Psoas muscle (tissue), 7 donors: ENCODE measurements at regions not wholly inside any gene's neighbourhood (a gene's known extent, or its start where the extent isn't known, plus 50 kb on each side); places are given as distances from the start of the nearest gene placed in this dataset.

Experiments used
- ATAC-seq, 4 donors: fragments of 200-7000 bp; cut with Tn5 transposase; one replicate each; pipeline ENCODE4 v1.9.1; 2020; ENCODE audit warnings: moderate library complexity in 3 of 4, mild to moderate bottlenecking in 2 of 4
- DNase-seq, 2 donors: peaks; one replicate each; pipeline ENCODE4 v3.0.0-alpha.2; 2020
- H3K27ac ChIP-seq: fragments of 200-600 bp; one replicate; pipeline ENCODE4 v1.8.0; 2022
- H3K27me3 ChIP-seq, 3 donors: fragments of 200-600 bp in 1 of 3; one replicate each; pipeline versions ENCODE4 v1.6.1 to v1.8.0; 2013 to 2022; ENCODE audit warnings: low read length in 2 of 3, mild to moderate bottlenecking in 2 of 3, moderate library complexity in 1 of 3; ENCODE audit not compliant: insufficient read depth in 3 of 3
- H3K36me3 ChIP-seq, 2 donors: fragments of 200-600 bp in 1 of 2; one replicate each; pipeline versions ENCODE4 v1.6.1 to v1.8.0; 2013 to 2022; ENCODE audit warnings: low read depth in 1 of 2, mild to moderate bottlenecking in 1 of 2, moderate library complexity in 1 of 2; ENCODE audit not compliant: insufficient read depth in 1 of 2
- H3K4me1 ChIP-seq: fragments of 200-600 bp; one replicate; pipeline ENCODE4 v1.8.0; 2022
- H3K4me3 ChIP-seq: fragments of 200-600 bp; one replicate; pipeline ENCODE4 v1.8.0; 2022; ENCODE audit warnings: mild to moderate bottlenecking
- H3K9me3 ChIP-seq: fragments of 200-600 bp; one replicate; pipeline ENCODE4 v1.8.0; 2022
- CTCF ChIP-seq: fragments of 200-600 bp; IDR thresholded peaks from one replicate; pipeline ENCODE4 v1.8.0; 2022; ENCODE audit warnings: antibody characterized with exemption
- WGBS, 3 donors: extraction: QIAGEN DNeasy Blood & Tissue Kit; methylation state at CpG; one replicate each; pipeline versions ENCODE4 v1.1.6 to v1.1.7; 2013; 5-methylcytosine and 5-hydroxymethylcytosine counted together
- intact Hi-C, 2 donors: fragments of 100-400 bp; cut with DNase I; formaldehyde crosslinking; loops; one replicate each; pipeline versions ENCODE4 v1.11.0 to v1.14.2; 2022
- donor health status: healthy with polysubstance abuse.
- donor health status: DM: no; HTN: no; CAD: no; lungs with moderate emphysema.
- donor health status: Bipolar disorder and iron deficiency.
- donor health status: healthy.
- donor health status: DM: yes; HTN: yes; CAD: no.
- donor health status: DM: no; HTN: no; CAD: no.
- donor health status: DM: yes; HTN: yes; CAD: no.

DNA sequence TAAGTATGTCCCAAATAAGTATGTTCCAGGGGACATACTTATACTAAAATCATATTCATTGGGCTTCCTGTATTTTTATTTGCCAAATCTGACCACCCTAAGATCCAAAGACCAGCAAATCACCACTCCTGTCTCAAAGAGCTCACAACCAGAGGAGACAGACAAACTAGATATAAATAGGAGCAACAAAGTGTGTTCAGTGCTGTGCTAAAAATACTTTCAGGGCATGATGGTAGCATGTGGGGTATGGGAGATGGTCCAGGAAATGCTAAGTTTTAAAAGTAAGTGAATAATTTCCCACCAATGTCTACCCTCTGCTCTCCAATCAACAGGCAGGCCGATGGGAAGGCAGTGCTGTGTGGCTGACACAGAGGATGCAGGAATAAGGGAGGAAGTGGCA is 87.1 kb downstream of the C1QL2 start:
- Histone ChIP-seq H3K36me3 (no peaks in the 10 kb centered on the region), H3K27me3 (peaks cover 0 to 2% (median 0%) of the 10 kb centered on the region in 3 donors), H3K27ac (no peak overlapping the region), H3K4me3 (no peak overlapping the region), H3K4me1 (no peaks in the 10 kb centered on the region), H3K9me3 (no peaks in the 10 kb centered on the region)
- DNase-seq, result no peak
- intact Hi-C loops, result no loop called here
- ATAC-seq, result no peak
- TF ChIP-seq CTCF, result no peak
- 45 to 61% (median 53%) methylated on average over 1 of the region's 1 CpG for WGBS, 3 donors

DNA sequence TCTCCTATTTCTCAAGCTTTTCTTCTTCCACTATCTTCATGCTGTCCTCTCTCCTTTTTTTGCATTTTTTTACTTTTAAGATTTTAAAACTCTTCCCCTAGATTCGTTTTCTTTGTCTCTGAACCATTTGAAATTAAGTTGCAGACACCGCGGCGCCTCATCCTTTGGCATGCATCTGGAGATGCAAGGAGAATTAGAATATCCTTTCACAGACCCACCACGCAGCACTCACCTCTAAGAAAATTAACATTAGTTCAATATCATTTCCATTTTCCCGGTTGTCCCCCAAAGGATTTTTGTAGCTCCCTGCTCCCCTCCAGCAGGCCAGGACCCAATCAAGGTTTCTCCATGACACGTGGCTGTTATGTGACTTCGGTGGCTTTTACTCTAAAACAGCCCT is 88.8 kb downstream of the C1QL2 start:
- DNase-seq (no peak), ATAC-seq (no peak)
- H3K4me3 ChIP-seq, result no peak overlapping the region
- 60 to 64% (median 63%) methylated on average over 8 of the region's 8 CpGs for WGBS, 3 donors
- no peaks in the 10 kb centered on the region for H3K9me3 ChIP-seq
- peaks cover 0 to 2% (median 0%) of the 10 kb centered on the region in 3 donors for H3K27me3 ChIP-seq
- no peak for TF ChIP-seq CTCF
- no peak overlapping the region for H3K27ac ChIP-seq
- H3K4me1 ChIP-seq, result no peaks in the 10 kb centered on the region
- intact Hi-C loops, result no loop called here
- H3K36me3 ChIP-seq, result no peaks in the 10 kb centered on the region

DNA sequence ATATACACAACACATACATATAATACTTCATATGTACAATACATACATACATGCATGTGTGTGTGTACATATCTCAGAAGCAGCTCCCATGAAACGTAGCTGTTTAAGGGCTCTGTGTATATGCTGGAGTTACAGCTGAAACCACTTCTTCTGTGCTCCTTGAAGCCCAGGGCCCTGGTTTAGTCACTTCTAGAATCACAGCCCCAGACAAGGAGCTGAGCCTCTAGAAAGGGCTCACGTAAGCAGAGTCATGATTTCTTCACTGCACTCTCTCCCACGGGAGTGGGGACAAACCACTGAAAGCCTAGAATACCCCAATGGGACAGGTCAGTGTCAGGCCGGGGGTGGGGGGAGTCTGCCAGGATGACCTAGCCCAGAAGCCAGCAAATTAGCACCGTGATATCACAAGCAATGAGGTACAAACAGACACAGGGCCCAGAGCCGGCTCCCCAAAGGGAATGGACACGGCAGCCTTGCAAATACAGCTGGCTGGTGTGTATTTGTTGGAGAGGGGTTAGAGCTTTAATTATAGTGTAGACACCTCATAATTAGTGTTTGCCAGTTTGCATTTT is 90.3 kb downstream of the C1QL2 start:
- no peak overlapping the region for H3K27ac ChIP-seq
- intact Hi-C loops, result no loop called here
- H3K4me3 ChIP-seq, result no peak overlapping the region
- no peaks in the 10 kb centered on the region for H3K36me3 ChIP-seq
- ATAC-seq, result no peak
- no peaks in the 10 kb centered on the region for H3K27me3 ChIP-seq
- DNase-seq, result no peak
- H3K4me1 ChIP-seq, result no peaks in the 10 kb centered on the region
- TF ChIP-seq CTCF, result no peak
- 53 to 60% (median 54%) methylated on average over 7 of the region's 7 CpGs for WGBS, 3 donors
- H3K9me3 ChIP-seq, result no peaks in the 10 kb centered on the region

- DNase-seq, result no peak
- H3K27ac ChIP-seq, result no peak overlapping the region
- H3K9me3 ChIP-seq, result no peaks in the 10 kb centered on the region
- no peaks in the 10 kb centered on the region for H3K27me3 ChIP-seq
- WGBS, 3 donors, result 87 to 96% (median 95%) methylated on average over 2 of the region's 2 CpGs
- no peaks in the 10 kb centered on the region for H3K4me1 ChIP-seq
- ATAC-seq, result no peak
- no peak overlapping the region for H3K4me3 ChIP-seq
- intact Hi-C loops, result no loop called here
- TF ChIP-seq CTCF, result no peak
- no peaks in the 10 kb centered on the region for H3K36me3 ChIP-seq
These were observed 92.2 kb downstream of the C1QL2 start for GRCh38 chr2:119066272-119066804.

DNA sequence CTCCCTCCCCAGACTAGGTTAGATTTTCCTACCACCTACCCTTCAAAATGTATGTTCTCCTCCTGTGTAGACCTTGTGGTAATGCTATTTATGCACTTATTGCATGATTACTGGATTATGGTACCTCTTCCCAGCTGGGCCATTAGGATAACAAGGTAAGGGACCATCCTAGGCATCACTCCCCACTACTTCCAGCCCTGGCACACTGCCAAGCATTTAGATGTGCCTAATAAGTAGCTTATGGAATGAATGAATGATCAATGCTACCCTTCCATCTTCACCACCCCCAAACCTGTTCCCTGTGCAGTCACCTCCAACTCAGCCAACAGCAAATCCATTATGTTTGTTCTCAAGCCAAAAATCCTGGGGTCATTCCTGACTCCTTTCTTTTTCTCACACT is 93.4 kb downstream of the C1QL2 start:
- H3K27ac ChIP-seq, result no peak overlapping the region
- ATAC-seq, result no peak
- no peaks in the 10 kb centered on the region for H3K36me3 ChIP-seq
- TF ChIP-seq CTCF, result no peak
- no peak for DNase-seq
- intact Hi-C loops, result no loop called here
- H3K4me1 ChIP-seq, result no peaks in the 10 kb centered on the region
- no peaks in the 10 kb centered on the region for H3K9me3 ChIP-seq
- no peak overlapping the region for H3K4me3 ChIP-seq
- H3K27me3 ChIP-seq, result no peaks in the 10 kb centered on the region
